HG02571 (cell line): ENCODE measurements at regions not wholly inside any gene's neighbourhood (a gene's known extent, or its start where the extent isn't known, plus 50 kb on each side); places are given as distances from the start of the nearest gene placed in this dataset.
"Not testable (repeated sequence)": the region's sequence is repeated elsewhere in the genome, so short reads cannot be mapped to it uniquely, and the experiment has no call there.

Source experiments
- ATAC-seq: cut with Tn5 transposase; IDR thresholded peaks from one replicate; pipeline ENCODE4 v1.9.1; 2021; ENCODE audit warnings: mild to moderate bottlenecking, moderate library complexity; ENCODE audit not compliant: unreplicated experiment

- ATAC-seq = no peak
Measured at GRCh38 chr16:80092681-80093080, 448.1 kb upstream of the DYNLRB2 start.

GRCh38 chr16:80091453-80091852, 449.3 kb upstream of the DYNLRB2 start:
- not testable (repeated sequence) for ATAC-seq

- no peak for ATAC-seq
Measured at GRCh38 chr16:80085606-80086005, 455.2 kb upstream of the DYNLRB2 start.

- no peak for ATAC-seq
Measured at GRCh38 chr16:80084614-80085013, 456.2 kb upstream of the DYNLRB2 start.

GRCh38 chr16:80084163-80084562, 456.6 kb upstream of the DYNLRB2 start:
- no peak for ATAC-seq

- no peak for ATAC-seq
Measured at GRCh38 chr16:80082906-80083305, 457.9 kb upstream of the DYNLRB2 start.

GRCh38 chr16:80081846-80082245, 458.9 kb upstream of the DYNLRB2 start:
- no peak for ATAC-seq

GRCh38 chr16:80080287-80080851, 460.4 kb upstream of the DYNLRB2 start:
- no peak for ATAC-seq

- no peak for ATAC-seq
Measured at GRCh38 chr16:80079072-80079471, 461.7 kb upstream of the DYNLRB2 start.

- ATAC-seq = no peak
Measured at GRCh38 chr16:80077696-80078095, 463.1 kb upstream of the DYNLRB2 start.

- no peak for ATAC-seq
Measured at GRCh38 chr16:80074329-80074728, 466.5 kb upstream of the DYNLRB2 start.

GRCh38 chr16:80071964-80072456, 468.8 kb upstream of the DYNLRB2 start:
- no peak for ATAC-seq

- no peak for ATAC-seq
Measured at GRCh38 chr16:80066805-80067580, 466.5 kb upstream of the MAF start.

- no peak for ATAC-seq
Measured at GRCh38 chr16:80065541-80065940, 465.0 kb upstream of the MAF start.

- ATAC-seq = no peak
Measured at GRCh38 chr16:80063713-80064069, 463.2 kb upstream of the MAF start.

- ATAC-seq = no peak
Measured at GRCh38 chr16:80063031-80063712, 462.6 kb upstream of the MAF start.

- no peak for ATAC-seq
Measured at GRCh38 chr16:80062361-80063030, 462.0 kb upstream of the MAF start.

- ATAC-seq = no peak
Measured at GRCh38 chr16:80060470-80060869, 459.9 kb upstream of the MAF start.

GRCh38 chr16:80059836-80060235, 459.3 kb upstream of the MAF start:
- ATAC-seq = no peak

GRCh38 chr16:80058214-80058613, 457.7 kb upstream of the MAF start:
- no peak for ATAC-seq

- ATAC-seq = no peak
Measured at GRCh38 chr16:80056324-80056723, 455.8 kb upstream of the MAF start.
